Right atrium auricular region (tissue), 2 donors: ENCODE measurements at regions not wholly inside any gene's neighbourhood (a gene's known extent, or its start where the extent isn't known, plus 50 kb on each side); places are given as distances from the start of the nearest gene placed in this dataset.

Source experiments
- DNase-seq: peaks from one replicate; pipeline ENCODE4 v3.0.0-alpha.2; 2019; ENCODE audit warnings: low spot score
- H3K27ac ChIP-seq, 2 donors: fragments of 200-600 bp; sonication (generic); 1 replicate in 1 of 2; 2 replicates in 1 of 2; pipeline ENCODE4 v1.5.1; 2016 to 2019
- H3K27me3 ChIP-seq, 2 donors: fragments of 200-600 bp; sonication (generic); one replicate each; pipeline versions ENCODE4 v1.5.1 to v1.6.0; 2017 to 2019
- H3K36me3 ChIP-seq: fragments of 200-600 bp; sonication (generic); one replicate; pipeline ENCODE4 v1.5.1; 2016
- H3K4me1 ChIP-seq, 2 donors: fragments of 200-600 bp; sonication (generic); one replicate each; pipeline versions ENCODE4 v1.5.1 to v1.6.0; 2017 to 2019
- H3K4me3 ChIP-seq, 2 donors: fragments of 200-600 bp; sonication (generic); 1 replicate in 1 of 2; 2 replicates in 1 of 2; pipeline ENCODE4 v1.5.1; 2017 to 2019; ENCODE audit warnings: mild to moderate bottlenecking in 1 of 2, moderate library complexity in 1 of 2
- H3K9me3 ChIP-seq, 2 donors: fragments of 200-600 bp; sonication (generic); one replicate each; pipeline ENCODE4 v1.5.1; 2019
- CTCF ChIP-seq, 2 donors: fragments of 200-600 bp; sonication (generic); IDR thresholded peaks; one replicate each; pipeline ENCODE4 v1.5.1; 2019; ENCODE audit warnings: antibody characterized with exemption in 2 of 2

- Histone ChIP-seq H3K4me1 (no peaks in the 10 kb centered on the region), H3K27me3 (no peaks in the 10 kb centered on the region), H3K36me3 (no peaks in the 10 kb centered on the region), H3K27ac (no peak overlapping the region), H3K9me3 (no peaks in the 10 kb centered on the region), H3K4me3 (no peak overlapping the region)
- no peak for DNase-seq
- TF ChIP-seq CTCF (IDR thresholded peaks at IDR 0.05), result no peak
These were observed 1073.5 kb downstream of the NAALADL2 start for GRCh38 chr3:175932586-175932985.

- H3K27me3 ChIP-seq, result no peaks in the 10 kb centered on the region
- no peak for TF ChIP-seq CTCF (IDR thresholded peaks at IDR 0.05)
- H3K9me3 ChIP-seq, result peaks cover 0 to 8% of the 10 kb centered on the region in 2 donors
- H3K4me1 ChIP-seq, result no peaks in the 10 kb centered on the region
- no peak overlapping the region for H3K27ac ChIP-seq
- H3K36me3 ChIP-seq, result no peaks in the 10 kb centered on the region
- no peak for DNase-seq
- H3K4me3 ChIP-seq, result no peak overlapping the region
These were observed 1060.0 kb downstream of the NAALADL2 start for GRCh38 chr3:175919133-175919532.

- TF ChIP-seq CTCF (IDR thresholded peaks at IDR 0.05), result no peak
- DNase-seq, result no peak
- Histone ChIP-seq H3K4me3 (no peak overlapping the region), H3K27me3 (no peaks in the 10 kb centered on the region), H3K27ac (no peak overlapping the region), H3K36me3 (no peaks in the 10 kb centered on the region), H3K4me1 (no peaks in the 10 kb centered on the region), H3K9me3 (peaks cover 0 to 8% of the 10 kb centered on the region in 2 donors)
These were observed 1057.2 kb downstream of the NAALADL2 start for GRCh38 chr3:175916191-175916934.

GRCh38 chr3:175914785-175915184 is 1055.7 kb downstream of the NAALADL2 start:
- no peak for DNase-seq
- Histone ChIP-seq H3K4me3 (no peak overlapping the region), H3K27ac (no peak overlapping the region), H3K9me3 (peaks cover 0 to 8% of the 10 kb centered on the region in 2 donors), H3K27me3 (no peaks in the 10 kb centered on the region), H3K36me3 (no peaks in the 10 kb centered on the region), H3K4me1 (no peaks in the 10 kb centered on the region)
- TF ChIP-seq CTCF (IDR thresholded peaks at IDR 0.05), result no peak

- no peak for TF ChIP-seq CTCF (IDR thresholded peaks at IDR 0.05)
- no peak for DNase-seq
- Histone ChIP-seq H3K36me3 (no peaks in the 10 kb centered on the region), H3K9me3 (peaks cover 0 to 2% of the 10 kb centered on the region in 2 donors), H3K27me3 (no peaks in the 10 kb centered on the region), H3K4me1 (no peaks in the 10 kb centered on the region), H3K4me3 (no peak overlapping the region), H3K27ac (no peak overlapping the region)
These were observed 1054.2 kb downstream of the NAALADL2 start for GRCh38 chr3:175913286-175913685.

GRCh38 chr3:175911937-175912336 is 1052.8 kb downstream of the NAALADL2 start:
- H3K4me1 ChIP-seq, result no peaks in the 10 kb centered on the region
- H3K27ac ChIP-seq, result no peak overlapping the region
- no peak for DNase-seq
- H3K27me3 ChIP-seq, result no peaks in the 10 kb centered on the region
- TF ChIP-seq CTCF (IDR thresholded peaks at IDR 0.05), result no peak
- no peak overlapping the region for H3K4me3 ChIP-seq
- no peaks in the 10 kb centered on the region for H3K36me3 ChIP-seq
- peaks cover 0 to 2% of the 10 kb centered on the region in 2 donors for H3K9me3 ChIP-seq
